HAP-1 (cell line): ENCODE measurements at regions not wholly inside any gene's neighbourhood (a gene's known extent, or its start where the extent isn't known, plus 50 kb on each side); places are given as distances from the start of the nearest gene placed in this dataset.

Experiments used
- DNase-seq, 2 experiments: peaks; one replicate each; pipeline ENCODE4 v3.0.0-alpha.2; 2016 to 2020; ENCODE audit warnings: low spot score in 2 of 2
- H3K27me3 ChIP-seq: fragments of 250-450 bp; sonication (Bioruptor Pico); 2 replicates; pipeline ENCODE4 v1.5.1; 2020; ENCODE audit warnings: low read depth, mild to moderate bottlenecking, moderate library complexity
- H3K36me3 ChIP-seq: fragments of 250-450 bp; sonication (Bioruptor Pico); replicated peaks from 2 replicates; pipeline ENCODE4 v1.5.1; 2020; ENCODE audit warnings: mild to moderate bottlenecking
- H3K4me1 ChIP-seq: fragments of 250-450 bp; sonication (Bioruptor Pico); 2 replicates; pipeline ENCODE4 v1.5.1; 2020; ENCODE audit warnings: mild to moderate bottlenecking
- H3K4me3 ChIP-seq: fragments of 250-450 bp; sonication (Bioruptor Pico); 2 replicates; pipeline ENCODE4 v1.5.1; 2020; ENCODE audit warnings: mild to moderate bottlenecking, moderate library complexity
- H3K9me3 ChIP-seq: fragments of 250-450 bp; sonication (Bioruptor Pico); 2 replicates; pipeline ENCODE4 v1.5.1; 2020; ENCODE audit warnings: mild to moderate bottlenecking, moderate library complexity
- in situ Hi-C: fragments of 300-500 bp; cut with MboI; formaldehyde crosslinking; loops from 3 replicates; pipeline ENCODE4 v1.14.3; 2020; ENCODE audit warnings: low sequenced_read_pairs, inconsistent platforms, mixed read lengths

DNA sequence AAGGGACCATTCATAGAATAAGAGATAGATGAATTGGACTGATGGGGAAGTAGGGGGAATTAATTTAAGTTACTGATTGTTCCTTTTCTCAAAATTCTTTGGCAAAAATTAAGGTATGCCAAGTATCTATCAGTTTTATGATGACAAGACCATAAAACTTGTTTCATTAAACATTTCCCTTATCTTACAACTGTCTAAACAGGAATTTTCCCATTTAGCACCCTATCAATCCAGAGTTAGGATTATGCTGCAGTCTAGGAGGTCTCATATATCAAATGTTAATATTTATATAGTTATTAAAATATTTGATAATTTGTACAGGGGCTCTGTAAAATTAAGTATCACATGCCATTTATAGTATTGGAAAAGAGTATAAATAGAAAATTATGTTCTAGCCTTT lies 51.5 kb upstream of the ARID1B start:
- no peak for DNase-seq
- in situ Hi-C loops: no loop called here
- H3K9me3 ChIP-seq: no peaks in the 10 kb centered on the region
- H3K4me3 ChIP-seq: no peak overlapping the region
- peaks cover 28% of the 10 kb centered on the region for H3K4me1 ChIP-seq
- no peaks in the 10 kb centered on the region for H3K27me3 ChIP-seq
- no peaks in the 10 kb centered on the region for H3K36me3 ChIP-seq

DNA sequence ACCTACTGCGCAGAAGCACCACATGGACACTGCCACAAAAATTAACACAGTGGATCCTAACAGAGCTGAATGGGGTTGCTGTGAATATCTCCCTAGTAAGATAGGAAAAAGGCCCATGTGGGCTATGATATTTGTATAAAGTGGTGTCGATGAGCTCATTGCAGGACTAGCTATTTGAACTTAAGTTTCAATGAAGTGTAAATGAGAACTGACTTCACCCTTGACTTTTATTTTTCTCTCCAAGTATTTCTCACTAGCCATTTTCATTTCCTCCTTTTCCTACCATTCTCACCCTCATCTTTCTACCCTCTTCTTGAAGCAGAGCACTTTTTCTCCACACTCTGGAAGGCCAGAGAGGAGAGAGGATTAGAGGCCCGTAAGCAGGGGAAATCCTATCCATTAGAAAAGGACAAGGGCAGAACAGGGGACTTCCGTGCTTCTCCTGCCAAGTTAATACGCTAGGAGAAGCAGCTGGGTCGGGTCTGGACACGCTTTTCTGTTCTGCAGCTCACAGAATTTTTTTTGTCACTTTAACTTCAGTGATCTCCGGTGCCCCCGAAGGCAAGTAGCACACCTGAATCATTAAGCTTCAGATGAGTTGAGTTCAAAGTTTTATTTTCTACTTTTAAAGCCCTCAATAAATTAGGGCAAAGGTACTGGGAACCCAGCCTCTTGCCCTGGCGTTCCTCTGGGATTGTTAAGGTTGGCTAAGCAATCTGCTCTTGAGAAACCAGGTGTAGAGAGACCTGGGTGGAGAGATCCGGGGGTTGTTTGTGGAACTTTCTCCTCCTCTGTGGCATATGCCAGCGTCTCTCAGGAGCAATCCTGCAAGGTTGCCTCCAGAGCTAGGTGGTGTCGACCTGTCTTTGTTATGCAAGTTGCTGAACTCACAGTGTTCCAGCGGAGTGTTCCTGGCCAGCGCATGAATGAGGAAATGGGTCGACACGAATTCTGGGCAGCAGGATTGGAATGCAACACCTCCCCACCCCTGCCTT lies 56.2 kb upstream of the ARID1B start:
- Histone ChIP-seq H3K4me1 (peaks cover 24% of the 10 kb centered on the region), H3K36me3 (no peaks in the 10 kb centered on the region), H3K9me3 (no peaks in the 10 kb centered on the region), H3K27me3 (no peaks in the 10 kb centered on the region; the same call in 1 of the 2 replicates), H3K4me3 (no peak overlapping the region)
- in situ Hi-C loops: no loop called here
- DNase-seq: peak; percentile 50 to 56

DNA sequence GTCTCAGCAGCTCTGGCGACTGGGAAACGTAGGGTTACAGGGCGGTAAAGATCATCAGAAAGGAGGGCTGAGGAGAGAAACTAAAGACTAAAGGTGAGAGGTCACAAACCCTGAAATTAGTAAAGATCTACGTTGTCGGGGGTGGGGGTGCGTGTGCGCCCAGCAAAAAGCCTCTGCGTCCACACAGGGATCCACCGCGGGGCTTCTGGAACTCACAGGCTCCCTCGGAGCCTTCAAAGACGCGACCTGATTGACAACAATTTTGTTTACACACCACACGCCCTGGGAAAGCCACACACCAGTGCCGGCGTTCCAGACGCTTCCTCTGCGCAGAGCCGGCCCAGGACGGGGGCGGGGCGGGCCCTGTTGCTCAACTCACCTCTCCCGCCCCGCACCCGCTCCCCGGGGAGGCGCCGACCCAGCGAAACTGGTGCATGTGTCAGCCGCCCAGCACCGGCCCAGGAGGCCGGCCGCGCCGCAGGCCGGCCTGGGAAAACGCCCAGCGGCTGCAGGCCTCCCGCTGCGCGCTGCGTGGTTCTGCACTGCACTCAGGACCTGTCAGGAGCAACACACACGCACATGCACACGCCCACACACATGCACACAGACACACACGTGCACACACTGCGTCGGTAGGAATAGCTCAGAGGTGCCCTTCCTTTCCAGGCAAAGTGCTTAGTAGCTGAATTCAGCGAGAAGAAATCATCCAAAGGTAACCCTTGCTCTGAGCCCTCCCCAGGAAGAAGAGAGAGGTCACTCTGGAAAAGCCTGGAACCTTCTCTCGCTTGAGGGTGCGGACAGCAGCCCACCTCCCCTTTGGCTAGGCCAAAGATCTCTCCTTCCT lies 57.2 kb upstream of the ARID1B start:
- no peaks in the 10 kb centered on the region for H3K36me3 ChIP-seq
- no peaks in the 10 kb centered on the region for H3K9me3 ChIP-seq
- peak; percentile 69 to 94 for DNase-seq
- in situ Hi-C loops: no loop called here
- H3K27me3 ChIP-seq: peaks cover 10% of the 10 kb centered on the region; the same call in 1 of the 2 replicates
- H3K4me3 ChIP-seq: no peak overlapping the region
- peaks cover 27% of the 10 kb centered on the region for H3K4me1 ChIP-seq

DNA sequence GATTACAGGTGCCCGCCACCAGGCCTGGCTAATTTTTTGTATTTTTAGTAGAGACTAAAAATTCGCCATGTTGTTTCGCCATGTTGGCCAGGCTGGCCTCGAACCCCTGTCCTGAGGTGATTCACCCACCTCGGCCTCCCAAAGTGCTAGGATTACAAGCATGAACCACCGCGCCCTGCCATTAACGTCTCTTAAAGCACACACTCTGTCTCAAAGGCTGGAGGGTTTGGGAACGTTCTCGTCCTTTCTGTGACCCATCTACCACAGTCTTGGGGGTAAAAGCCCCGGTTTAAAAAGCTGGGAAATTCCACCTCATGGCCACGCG lies 57.8 kb upstream of the ARID1B start:
- Histone ChIP-seq H3K4me1 (peaks cover 32% of the 10 kb centered on the region), H3K4me3 (no peak overlapping the region), H3K36me3 (no peaks in the 10 kb centered on the region), H3K9me3 (no peaks in the 10 kb centered on the region), H3K27me3 (peaks cover 10% of the 10 kb centered on the region; the same call in 1 of the 2 replicates)
- in situ Hi-C loops: no loop called here
- DNase-seq: no peak

DNA sequence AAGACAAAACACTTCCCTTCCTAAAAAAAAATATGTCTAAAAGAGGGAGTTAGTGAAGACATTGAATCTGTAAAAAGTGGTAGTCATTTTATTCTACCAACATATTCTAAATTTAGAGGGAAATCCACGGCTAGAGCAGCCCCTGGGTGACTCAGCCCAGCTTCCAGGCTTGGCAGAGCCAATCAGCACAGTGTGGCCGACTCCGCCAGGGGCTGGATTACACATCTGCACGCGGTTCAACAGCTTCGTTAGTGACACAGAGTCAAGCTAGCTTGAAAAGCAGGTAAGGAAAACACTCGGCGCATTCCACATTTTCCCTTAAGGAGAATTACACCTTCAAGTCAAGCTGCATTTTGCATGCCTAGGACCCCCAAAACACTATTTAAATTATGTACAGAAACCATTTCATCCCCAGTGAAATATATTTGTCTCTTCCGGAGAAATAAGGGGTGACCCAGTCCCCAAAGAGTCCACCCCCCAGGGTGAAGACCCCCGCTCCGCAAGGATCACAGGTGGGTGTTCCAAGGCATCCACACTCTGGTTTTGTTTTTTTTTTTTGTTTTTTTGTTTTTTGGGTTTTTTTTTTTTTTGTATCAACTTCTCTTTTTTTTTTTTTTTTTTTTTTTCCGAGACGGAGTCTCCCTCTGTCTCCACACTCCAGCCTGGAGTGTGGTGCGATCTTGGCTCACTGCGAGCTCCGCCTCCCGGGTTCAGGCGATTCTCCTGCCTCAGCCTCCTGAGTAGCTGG lies 58.4 kb upstream of the ARID1B start:
- DNase-seq: peak in 1 of 2 experiments; percentile 16
- Histone ChIP-seq H3K4me3 (no peak overlapping the region), H3K27me3 (peaks cover 11% of the 10 kb centered on the region), H3K4me1 (peaks cover 32% of the 10 kb centered on the region), H3K9me3 (no peaks in the 10 kb centered on the region), H3K36me3 (no peaks in the 10 kb centered on the region)
- in situ Hi-C loops: no loop called here

DNA sequence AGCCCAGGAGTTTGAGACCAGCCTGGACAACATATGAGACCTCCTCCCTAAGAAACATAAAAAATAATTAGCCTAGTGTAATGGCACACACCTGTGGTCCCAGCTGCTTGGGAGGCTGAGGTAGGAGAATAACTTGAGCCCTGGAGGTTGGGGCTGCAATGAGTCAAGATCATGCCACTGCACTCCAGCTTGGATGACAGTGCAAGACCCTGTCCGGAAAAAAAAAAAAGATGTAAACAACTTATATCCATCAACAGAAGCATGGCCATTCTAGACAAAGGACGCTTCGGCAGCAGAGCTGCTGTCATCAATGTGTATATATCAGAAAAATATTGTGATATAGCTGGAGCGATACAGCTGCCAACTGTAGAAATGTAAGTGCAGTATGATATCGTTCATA lies 59.6 kb upstream of the ARID1B start:
- H3K36me3 ChIP-seq: no peaks in the 10 kb centered on the region
- in situ Hi-C loops: no loop called here
- DNase-seq: no peak
- H3K27me3 ChIP-seq: peaks cover 22% of the 10 kb centered on the region
- peaks cover 32% of the 10 kb centered on the region for H3K4me1 ChIP-seq
- no peaks in the 10 kb centered on the region for H3K9me3 ChIP-seq
- no peak overlapping the region for H3K4me3 ChIP-seq

DNA sequence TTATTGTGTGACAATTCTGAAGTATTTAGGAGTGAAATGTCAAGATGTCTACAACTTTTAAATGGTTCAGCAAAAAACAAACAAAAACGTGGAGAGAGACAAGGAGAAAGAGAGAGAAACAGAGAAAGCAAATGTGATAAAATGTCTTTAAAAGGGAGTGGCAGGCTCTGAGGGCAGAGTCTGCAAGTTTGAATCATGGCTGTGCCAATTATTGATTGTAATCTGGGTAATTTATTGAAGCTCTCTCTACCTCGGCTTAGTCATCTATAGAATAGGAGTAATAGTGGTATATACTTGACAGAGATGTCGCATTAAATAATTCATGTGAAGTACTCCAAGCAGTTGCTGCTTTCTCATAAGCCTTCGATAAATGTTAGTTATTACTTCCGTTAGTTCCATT lies 61.3 kb upstream of the ARID1B start:
- H3K4me3 ChIP-seq: no peak overlapping the region
- no peaks in the 10 kb centered on the region for H3K9me3 ChIP-seq
- in situ Hi-C loops: no loop called here
- peaks cover 24% of the 10 kb centered on the region for H3K27me3 ChIP-seq
- peaks cover 22% of the 10 kb centered on the region for H3K4me1 ChIP-seq
- DNase-seq: no peak
- H3K36me3 ChIP-seq: no peaks in the 10 kb centered on the region

DNA sequence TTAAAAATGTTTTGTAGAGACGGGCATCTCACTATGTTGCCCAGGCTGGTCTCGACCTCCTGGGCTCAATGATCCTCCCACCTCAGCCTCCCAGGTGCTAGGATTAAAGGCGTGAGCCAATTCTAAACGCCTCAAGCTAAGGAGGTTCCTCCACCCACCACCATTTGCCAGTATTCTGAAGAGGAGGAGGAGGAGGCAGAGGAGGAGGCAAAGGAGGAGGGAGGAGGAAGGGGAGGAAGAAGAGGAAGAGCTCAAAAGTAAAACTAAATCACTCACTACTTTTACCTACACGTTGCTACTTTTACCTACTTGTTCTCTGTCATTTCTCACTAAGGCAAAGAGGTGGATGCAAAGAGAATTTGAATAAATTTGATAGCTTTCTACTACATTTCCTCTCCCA lies 63.6 kb upstream of the ARID1B start:
- DNase-seq: no peak
- Histone ChIP-seq H3K36me3 (no peaks in the 10 kb centered on the region), H3K4me3 (no peak overlapping the region), H3K4me1 (peaks cover 15% of the 10 kb centered on the region; the same call in 1 of the 2 replicates), H3K27me3 (peaks cover 24% of the 10 kb centered on the region), H3K9me3 (no peaks in the 10 kb centered on the region)
- in situ Hi-C loops: no loop called here

DNA sequence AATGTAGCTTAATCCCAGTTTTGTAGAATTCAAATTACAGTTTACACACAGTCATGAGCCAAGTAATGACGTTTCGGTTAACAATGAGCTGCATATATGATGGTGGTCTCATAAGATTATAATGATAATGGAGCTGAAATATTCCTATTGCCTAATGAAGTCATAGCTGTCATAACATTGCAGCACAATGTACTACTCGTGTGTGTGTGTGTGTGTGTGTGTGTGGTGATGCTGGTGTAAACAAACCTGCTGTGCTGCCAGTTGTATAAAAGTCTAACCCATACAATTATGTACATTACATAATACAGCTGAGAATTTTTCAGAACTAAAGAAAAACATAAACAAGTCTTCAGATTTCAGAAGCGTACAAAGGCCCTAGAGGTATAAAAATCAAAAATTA lies 66.7 kb upstream of the ARID1B start:
- Histone ChIP-seq H3K9me3 (no peaks in the 10 kb centered on the region), H3K4me1 (peaks cover 18% of the 10 kb centered on the region; the same call in 1 of the 2 replicates), H3K27me3 (peaks cover 20% of the 10 kb centered on the region), H3K36me3 (no peaks in the 10 kb centered on the region), H3K4me3 (no peak overlapping the region)
- in situ Hi-C loops: no loop called here
- DNase-seq: peak in 1 of 2 experiments; percentile 17

DNA sequence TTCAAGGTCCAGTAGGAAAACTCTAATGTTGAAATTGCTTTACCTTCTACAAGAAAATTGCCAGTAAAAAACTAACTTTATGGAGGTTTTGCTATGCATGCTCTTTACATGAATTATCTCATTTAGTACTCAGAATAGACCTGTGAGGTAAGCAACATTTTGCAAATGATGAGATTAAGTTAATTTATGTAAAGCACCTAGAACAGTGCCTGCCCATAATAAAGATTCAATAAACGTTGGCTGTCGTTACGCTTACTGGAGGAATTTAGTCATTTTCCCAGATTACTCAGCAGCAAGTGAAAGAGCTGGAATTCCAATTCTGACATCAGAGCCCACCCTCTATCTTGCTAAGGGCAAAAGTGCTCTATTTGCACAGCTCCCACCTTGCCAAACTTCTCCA lies 69.4 kb upstream of the ARID1B start:
- in situ Hi-C loops: no loop called here
- no peaks in the 10 kb centered on the region for H3K9me3 ChIP-seq
- no peak for DNase-seq
- H3K4me3 ChIP-seq: no peak overlapping the region
- H3K36me3 ChIP-seq: no peaks in the 10 kb centered on the region
- peaks cover 8% of the 10 kb centered on the region for H3K27me3 ChIP-seq
- peaks cover 11% of the 10 kb centered on the region; the same call in 1 of the 2 replicates for H3K4me1 ChIP-seq

DNA sequence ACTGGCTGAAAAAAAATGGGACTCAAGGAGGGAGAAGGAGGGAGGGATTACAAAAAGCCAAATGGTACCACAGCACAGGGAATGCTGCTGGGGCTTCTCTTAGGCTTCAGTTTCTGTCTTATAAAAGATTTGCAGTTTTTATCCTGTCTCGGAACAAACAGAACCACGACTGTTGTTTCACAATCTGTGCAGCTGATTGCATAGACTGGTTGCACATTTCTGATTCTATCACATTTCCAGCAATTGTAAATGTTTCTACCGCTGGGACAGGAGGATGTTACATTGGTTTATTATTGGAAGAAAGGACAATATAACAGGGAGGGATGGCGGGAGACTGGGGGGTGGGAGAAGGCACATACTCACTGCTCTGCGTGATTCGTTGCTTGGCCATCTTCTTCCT lies 73.5 kb upstream of the ARID1B start:
- no peak for DNase-seq
- Histone ChIP-seq H3K36me3 (no peaks in the 10 kb centered on the region), H3K4me3 (no peak overlapping the region), H3K27me3 (peaks cover 6% of the 10 kb centered on the region), H3K4me1 (0 out of 2 replicates have a peak, but pooled peaks cover 3% of the 10 kb centered on the region), H3K9me3 (no peaks in the 10 kb centered on the region)
- in situ Hi-C loops: no loop called here

DNA sequence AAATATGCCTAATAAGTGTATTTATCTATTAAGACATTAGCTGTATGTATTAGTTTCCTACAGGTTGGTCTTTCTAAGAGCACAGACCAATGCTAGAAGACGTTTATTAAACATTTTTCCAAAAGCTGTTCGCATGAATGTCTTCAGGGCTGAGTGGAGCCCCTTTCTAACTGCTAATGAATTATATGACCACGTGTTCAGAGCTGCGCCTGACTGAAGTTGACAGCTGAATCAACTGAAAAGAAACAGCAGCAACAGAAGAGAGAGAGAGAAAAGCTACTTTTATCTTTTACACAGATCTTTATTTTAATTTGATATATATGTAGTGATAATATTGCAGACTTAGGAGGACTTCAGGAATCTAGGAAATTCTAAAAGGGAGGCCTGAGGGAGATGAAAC lies 75.2 kb upstream of the ARID1B start:
- peaks cover 8% of the 10 kb centered on the region for H3K27me3 ChIP-seq
- in situ Hi-C loops: no loop called here
- no peak for DNase-seq

DNA sequence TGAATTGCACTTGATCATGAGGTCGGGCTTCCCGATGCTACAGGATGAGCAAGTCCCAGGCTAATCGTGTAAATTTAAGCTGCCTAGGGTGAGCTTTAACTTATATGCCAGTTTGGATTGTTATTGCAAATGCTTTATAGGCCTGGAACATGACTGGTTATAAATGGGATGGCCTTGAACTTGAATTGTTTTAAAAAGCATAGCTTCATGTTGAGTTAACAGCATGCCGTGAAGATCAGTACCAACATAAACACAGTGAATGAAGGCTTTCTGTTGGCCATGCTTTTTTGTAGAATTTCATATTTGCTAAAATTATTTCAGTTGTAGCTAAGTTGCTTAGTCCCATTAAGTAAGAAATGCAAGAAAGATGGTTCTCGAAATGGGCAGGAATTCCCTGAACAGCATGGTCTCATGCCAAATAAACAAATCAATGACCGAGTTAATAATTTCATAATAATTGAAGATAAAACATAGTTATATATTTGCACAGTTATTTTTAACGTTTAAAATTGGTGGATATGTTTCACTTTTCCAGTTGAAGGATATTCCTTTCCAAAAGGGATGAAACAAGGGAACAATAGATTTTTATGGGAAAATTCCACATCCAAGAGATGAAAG lies 76.6 kb upstream of the ARID1B start:
- Histone ChIP-seq H3K27me3 (peaks cover 8% of the 10 kb centered on the region), H3K9me3 (no peaks in the 10 kb centered on the region), H3K4me1 (no peaks in the 10 kb centered on the region), H3K36me3 (no peaks in the 10 kb centered on the region), H3K4me3 (no peak overlapping the region)
- in situ Hi-C loops: no loop called here
- no peak for DNase-seq

More for the DNA sequence above, 75.2 kb upstream of the ARID1B start:
- H3K4me3 ChIP-seq: no peak overlapping the region
- no peaks in the 10 kb centered on the region for H3K4me1 ChIP-seq
- H3K9me3 ChIP-seq: no peaks in the 10 kb centered on the region
- H3K36me3 ChIP-seq: no peaks in the 10 kb centered on the region
